ENCODE measurements at regions not wholly inside any gene's neighbourhood (a gene's known extent, or its start where the extent isn't known, plus 50 kb on each side); places are given as distances from the start of the nearest gene placed in this dataset.
"Not testable (repeated sequence)": the region's sequence is repeated elsewhere in the genome, so short reads cannot be mapped to it uniquely, and the experiment has no call there.

DNA sequence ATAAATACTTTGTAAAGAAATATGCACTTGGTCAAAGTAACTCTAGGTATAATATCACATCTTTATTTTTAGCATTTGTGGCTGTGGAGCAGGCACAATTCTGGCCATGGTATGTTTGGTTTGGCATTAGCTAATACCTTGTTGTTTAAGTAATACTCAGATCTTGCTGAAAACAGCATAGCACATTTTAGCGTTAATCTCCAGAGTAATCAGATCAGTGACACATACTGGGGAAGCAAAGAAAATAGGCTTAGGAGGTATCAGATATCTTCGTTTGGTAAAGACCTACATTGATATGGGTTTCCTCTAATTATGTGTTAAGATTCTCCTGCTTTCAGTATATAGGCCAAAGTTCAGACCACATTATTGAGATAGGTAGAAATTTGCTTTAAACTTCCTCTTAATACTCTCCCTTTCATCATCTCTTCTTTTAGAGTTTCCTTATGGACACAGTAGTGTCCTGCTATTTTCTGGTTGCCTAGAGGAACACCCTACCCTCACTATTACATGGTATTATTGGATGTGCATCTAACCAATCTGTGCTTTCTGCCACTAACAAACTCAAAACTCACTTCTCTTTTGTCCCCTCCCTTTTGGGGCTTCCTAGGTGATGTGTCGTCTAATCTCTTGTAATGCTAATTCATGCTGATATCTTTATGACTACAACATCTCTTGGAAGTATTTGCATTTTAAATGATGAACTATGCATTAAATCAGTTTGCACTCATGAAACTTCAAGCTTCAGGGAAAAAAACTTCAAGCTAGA, 437.3 kb upstream of the ADAMTSL1 start:
- no peak for DNase-seq

DNA sequence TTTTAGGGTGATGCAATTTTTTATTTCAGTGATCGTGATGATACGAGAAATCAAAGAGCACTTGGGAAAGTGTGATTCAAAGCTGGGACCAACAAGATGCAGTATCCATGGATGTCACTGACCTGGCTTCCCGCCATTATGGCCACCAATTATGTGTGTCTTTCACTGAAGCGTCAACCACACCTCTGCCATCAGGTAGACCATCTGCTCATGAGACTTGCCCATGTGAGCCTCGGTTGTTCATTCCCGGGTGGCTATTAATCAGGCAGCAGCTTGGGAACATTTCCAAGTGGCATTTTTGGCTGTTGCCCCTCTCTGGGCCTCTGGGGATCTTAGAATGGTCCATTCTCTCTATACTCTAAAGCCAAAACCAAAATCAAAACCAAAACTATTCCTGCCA, 436.0 kb upstream of the ADAMTSL1 start:
- no peak for DNase-seq

- DNase-seq, result no peak
Measured at GRCh38 chr9:18040327-18040726, 433.6 kb upstream of the ADAMTSL1 start.

GRCh38 chr9:18043978-18044377, 430.0 kb upstream of the ADAMTSL1 start:
- DNase-seq, result no peak

GRCh38 chr9:18045326-18045725, 428.6 kb upstream of the ADAMTSL1 start:
- DNase-seq, result no peak

DNA sequence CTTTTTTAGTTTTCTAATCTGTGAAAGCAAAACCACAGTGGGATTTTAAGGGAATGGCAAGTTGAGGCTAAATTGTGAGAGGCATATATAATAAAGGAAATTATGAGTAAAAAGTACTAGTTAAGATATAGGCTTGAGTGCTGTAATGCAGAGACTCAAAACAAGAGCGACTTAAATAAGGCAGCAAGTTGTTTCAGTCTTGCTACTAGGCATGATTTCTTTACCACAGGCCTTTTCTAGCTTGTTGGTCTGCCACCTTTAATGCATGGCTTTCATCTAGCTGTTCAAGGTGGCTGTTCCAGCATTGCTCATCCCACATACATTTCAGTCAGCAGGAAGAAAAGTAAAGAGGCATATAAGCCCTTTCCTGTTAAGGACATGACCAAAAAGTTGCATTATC, 427.9 kb upstream of the ADAMTSL1 start:
- DNase-seq, result no peak

GRCh38 chr9:18051638-18052037, 422.3 kb upstream of the ADAMTSL1 start:
- no peak for DNase-seq

- DNase-seq, result no peak
Measured at GRCh38 chr9:18052060-18052459, 421.9 kb upstream of the ADAMTSL1 start.

DNA sequence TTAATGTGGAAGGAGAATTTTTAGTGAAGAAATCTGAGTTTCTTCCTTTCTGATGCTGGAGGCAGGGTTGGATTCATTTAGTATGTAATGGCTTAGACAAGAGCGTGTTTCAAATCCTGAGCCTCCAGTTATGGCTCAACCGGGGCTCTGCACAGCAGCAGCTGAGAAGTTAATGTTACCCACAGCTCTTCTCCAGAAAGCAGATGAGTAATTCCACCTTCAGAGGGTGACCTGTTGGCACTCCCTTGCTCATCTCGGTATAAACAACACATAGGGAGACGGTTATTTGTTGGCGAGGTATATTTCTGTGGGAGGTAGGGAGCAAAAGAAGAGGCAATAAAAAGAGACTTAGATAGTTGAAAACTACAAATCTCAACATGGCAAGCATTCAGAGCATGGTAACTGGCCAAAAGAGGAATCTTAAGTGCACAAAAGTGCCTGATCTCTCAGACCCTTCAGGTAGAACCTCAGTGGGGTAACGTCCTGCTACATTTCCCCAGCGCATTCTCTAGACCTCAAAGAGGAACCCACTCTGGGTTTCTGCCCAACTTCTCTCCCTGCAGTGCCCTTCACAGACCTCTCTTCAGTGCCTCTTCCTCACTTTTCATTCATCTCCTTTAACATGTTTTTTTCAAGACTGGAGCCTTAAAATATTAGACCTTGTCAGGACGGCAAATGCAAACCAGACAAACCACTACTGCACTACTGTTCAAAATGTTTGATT, 417.5 kb upstream of the ADAMTSL1 start:
- DNase-seq, result no peak

DNA sequence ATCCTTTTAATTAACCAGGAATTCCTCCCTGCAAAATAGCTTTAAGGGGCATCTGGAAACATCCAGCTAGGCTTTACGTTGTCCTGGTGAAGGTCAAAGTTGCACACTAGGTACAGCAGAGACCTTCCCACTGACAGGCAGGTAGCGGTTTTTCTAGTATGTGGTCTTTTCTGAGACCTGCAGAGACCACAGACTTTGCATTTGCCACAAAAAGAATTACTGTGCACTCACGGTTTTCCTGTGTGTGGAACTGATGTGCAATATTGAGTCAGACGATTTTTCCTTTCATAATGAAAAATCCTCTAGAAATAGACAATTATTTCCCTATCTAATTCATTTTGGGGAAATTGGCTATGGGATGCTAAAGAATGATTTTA, 417.0 kb upstream of the ADAMTSL1 start:
- no peak for DNase-seq

GRCh38 chr9:18058564-18059442, 415.1 kb upstream of the ADAMTSL1 start:
- DNase-seq, result no peak

DNA sequence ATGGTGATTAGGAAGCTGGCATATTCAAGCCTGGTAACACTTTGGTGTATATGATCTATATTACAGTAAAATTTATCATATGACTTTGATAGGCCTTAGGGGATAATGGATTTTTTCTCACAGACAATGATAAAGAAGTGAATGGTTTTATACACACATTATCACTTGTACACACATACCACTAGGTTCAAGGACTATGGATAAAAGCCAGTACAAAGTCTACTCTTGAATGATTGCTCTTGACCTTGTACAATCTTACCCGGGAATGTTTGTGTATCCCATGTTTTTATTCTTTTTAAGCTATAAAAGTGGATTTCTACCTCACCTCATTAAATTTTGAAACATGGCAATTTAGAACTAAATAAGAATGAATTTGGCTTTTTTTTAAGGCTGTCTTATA, 414.5 kb upstream of the ADAMTSL1 start:
- DNase-seq, result no peak

DNA sequence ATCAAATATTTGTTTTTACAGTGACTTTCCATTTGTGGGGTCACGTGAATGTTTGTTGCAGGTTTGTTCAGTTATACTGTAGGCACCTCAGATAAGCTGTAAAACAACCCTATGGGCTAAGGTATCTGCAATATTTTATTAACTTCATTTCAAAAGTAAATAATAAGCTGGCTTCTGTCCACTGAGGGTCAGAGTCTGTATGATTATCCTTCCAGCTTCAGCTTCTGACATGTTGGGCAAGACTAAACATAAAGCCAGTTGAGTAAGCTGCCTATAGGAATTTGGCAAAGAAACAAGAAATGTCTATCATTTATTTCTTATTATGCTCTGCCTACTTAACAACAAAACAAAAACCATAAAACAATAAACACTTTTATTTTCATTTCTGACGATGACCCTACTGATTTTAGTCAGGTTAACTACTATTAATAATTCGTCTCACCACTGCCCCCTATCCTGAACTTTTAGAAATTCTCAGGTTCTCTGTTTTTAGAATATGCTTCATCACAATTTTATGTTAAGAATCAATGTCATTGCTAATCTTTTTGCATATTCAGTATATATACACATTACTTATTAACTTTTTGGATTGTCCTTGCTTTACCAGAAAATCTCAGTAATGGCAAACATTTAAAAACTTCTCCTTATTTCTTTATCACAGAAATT, 413.6 kb upstream of the ADAMTSL1 start:
- no peak for DNase-seq

GRCh38 chr9:18061332-18061731, 412.6 kb upstream of the ADAMTSL1 start:
- DNase-seq, result no peak

- no peak for DNase-seq
Measured at GRCh38 chr9:18061856-18062255, 412.1 kb upstream of the ADAMTSL1 start.

GRCh38 chr9:18063856-18064390, 410.0 kb upstream of the ADAMTSL1 start:
- no peak for DNase-seq

DNA sequence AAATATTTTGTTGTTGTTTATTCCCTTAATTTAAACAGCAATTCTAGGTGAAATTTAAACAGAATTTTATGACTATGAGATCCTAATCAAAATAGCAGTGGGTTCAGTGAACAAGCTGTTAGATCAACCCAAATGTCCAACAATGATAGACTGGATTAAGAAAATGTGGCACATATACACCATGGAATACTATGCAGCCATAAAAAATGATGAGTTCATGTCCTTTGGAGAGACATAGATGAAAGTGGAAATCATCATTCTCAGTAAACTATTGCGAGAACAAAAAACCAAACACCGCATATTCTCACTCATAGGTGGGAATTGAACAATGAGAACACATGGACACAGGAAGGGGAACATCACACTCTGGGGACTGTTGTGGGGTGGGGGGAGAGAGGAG, 407.3 kb upstream of the ADAMTSL1 start:
- DNase-seq, result not testable (repeated sequence)

DNA sequence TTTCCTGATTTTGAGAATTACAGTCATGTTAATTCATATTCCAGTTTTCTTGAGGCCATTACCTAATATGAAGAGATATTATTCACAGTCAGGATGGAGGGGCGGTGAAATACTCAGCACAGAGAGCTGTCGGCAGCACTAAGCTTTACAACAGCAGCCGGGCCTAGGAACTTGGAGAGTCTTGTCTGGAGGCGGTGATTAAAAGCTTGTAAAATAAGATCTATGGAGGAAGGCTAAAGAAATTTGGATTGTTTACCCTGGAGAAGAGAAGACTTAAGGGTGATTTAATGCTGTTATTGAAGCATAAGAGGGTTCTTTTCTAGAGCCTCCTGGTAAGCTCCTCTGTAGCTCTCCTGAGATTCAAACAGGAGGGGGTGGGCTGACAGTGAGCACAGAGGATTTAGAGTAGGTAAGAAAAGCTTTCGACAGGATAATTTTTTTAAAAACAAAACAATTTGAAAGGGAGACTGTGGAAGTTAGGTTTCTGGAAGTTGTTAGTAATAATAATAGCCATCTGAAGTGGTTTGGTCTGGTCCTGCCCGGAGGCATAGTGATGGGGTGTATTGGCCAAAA, 406.3 kb upstream of the ADAMTSL1 start:
- DNase-seq, result no peak

DNA sequence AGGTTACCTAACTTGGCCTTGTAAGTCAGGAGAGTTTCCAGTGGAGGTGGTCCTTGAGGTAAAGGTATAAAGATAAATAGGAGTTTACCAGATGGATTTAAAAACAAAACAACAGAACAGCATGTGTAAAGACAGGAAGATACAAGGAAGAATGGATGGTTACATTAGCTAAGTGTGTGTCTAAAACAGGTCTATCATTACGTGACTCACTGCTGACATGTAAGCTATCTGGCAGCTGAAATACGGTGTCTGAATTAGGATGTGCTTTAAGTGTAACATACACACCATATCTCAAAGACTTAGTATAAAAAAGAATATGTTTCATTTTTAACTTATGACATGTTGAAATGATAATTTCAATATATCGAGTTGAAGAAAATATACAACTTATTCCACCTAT, 405.1 kb upstream of the ADAMTSL1 start:
- DNase-seq, result no peak

GRCh38 chr9:18071651-18072060, 402.3 kb upstream of the ADAMTSL1 start:
- no peak for DNase-seq

DNA sequence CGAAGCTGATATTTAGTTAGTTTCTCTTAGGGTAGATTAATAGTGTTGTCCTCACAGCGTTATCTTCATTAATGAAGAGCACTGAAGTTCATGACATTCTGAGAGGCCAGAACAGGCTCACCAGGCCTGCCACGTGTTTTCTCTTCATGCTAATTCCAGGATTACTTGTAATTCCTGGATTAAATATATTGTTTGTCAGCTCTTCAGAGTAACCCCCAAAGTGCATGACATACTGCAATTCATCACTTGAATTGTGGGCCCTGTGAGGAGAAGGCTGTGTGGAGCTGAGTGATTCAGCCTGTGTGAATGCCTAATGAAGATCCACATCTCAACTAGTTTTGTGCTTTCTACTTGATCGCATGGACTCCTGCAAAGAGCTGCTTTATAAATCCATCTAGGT, 401.0 kb upstream of the ADAMTSL1 start:
- no peak for DNase-seq

DNA sequence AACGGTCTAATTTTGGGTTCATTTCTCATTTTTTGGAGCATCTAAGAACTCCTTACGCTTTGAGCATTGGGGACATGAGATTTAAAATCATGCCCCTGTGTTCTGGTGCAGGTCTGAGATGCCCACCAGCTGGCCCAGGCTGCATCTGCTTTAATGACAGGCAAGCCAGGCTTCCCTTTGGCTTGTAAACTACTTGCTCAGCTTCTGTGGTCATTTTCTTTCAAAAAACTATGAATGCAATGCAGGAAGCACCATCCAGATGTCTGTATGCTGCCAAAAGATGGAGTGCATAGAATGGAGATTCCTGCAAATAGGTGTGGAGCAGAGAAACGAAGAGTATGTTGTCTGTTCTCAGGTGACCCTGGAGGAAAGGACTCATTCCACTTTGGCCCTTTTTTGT, 399.9 kb upstream of the ADAMTSL1 start:
- DNase-seq, result no peak

All from amniotic stem cell (primary cell).